Testis (tissue), 2 donors: ENCODE measurements at regions not wholly inside any gene's neighbourhood (a gene's known extent, or its start where the extent isn't known, plus 50 kb on each side); places are given as distances from the start of the nearest gene placed in this dataset.

Experiments
- CTCF ChIP-seq, 3 experiments: fragments of 450-650 bp in 2 of 3; fragments of 200-600 bp in 1 of 3; sonication (generic) in 1 of 3; IDR thresholded peaks; one replicate each; pipeline ENCODE4 v1.5.1; 2016 to 2019; ENCODE audit warnings: antibody characterized with exemption in 3 of 3, mild to moderate bottlenecking in 2 of 3, moderate library complexity in 1 of 3
- POLR2A ChIP-seq: fragments of 450-650 bp; IDR thresholded peaks from one replicate; pipeline ENCODE4 v1.6.1; 2017; ENCODE audit warnings: antibody characterized with exemption, mild to moderate bottlenecking, moderate library complexity

DNA sequence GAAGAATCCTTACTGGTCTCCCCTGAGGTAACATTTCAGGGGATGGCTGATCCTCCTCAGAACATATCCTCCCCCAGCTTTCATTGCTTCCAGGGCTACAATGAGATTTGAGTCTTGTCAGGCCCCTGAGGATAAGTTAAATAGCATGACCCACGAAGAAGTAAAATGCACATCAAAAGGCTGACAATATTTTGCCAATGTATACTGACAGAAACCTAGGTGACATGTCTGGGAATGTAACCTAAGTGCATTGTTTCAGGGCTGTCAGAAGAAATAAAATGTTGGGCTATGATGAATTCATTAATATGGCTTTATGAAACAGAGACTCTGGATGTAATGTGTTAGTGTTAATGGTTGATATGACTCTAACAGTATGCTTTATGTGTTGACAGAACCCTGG, 471.5 kb downstream of the HDGFL1 start:
- no peak for TF ChIP-seq CTCF (IDR thresholded peaks at IDR 0.05)
- TF ChIP-seq POLR2A, result no peak
